MM.1S (cell line): ENCODE measurements at regions not wholly inside any gene's neighbourhood (a gene's known extent, or its start where the extent isn't known, plus 50 kb on each side); places are given as distances from the start of the nearest gene placed in this dataset.

Experiments
- DNase-seq: peaks from one replicate; pipeline ENCODE4 v3.0.0-alpha.2; 2015
- H2AFZ ChIP-seq: fragments of 300-600 bp; sonication (generic); 2 replicates; pipeline ENCODE4 v1.6.0; 2016; ENCODE audit warnings: antibody characterized with exemption, low read length
- H3F3A ChIP-seq: fragments of 300-600 bp; sonication (generic); 2 replicates; pipeline ENCODE4 v1.6.1; 2016; ENCODE audit warnings: mild to moderate bottlenecking, antibody characterized with exemption, low read length, moderate library complexity, mixed read lengths; ENCODE audit not compliant: insufficient read depth
- H3K27ac ChIP-seq: fragments of 300-600 bp; sonication (generic); 2 replicates; pipeline ENCODE4 v1.5.1; 2016; ENCODE audit warnings: mild to moderate bottlenecking, low read length
- H3K27me3 ChIP-seq: fragments of 300-600 bp; sonication (generic); replicated peaks from 2 replicates; pipeline ENCODE4 v1.6.0; 2016; ENCODE audit warnings: low read length; ENCODE audit not compliant: insufficient read depth
- H3K36me3 ChIP-seq: fragments of 300-600 bp; sonication (generic); replicated peaks from 2 replicates; pipeline ENCODE4 v1.6.1; 2016; ENCODE audit warnings: mild to moderate bottlenecking, low read length, mixed read lengths; ENCODE audit not compliant: insufficient read depth
- H3K4me1 ChIP-seq: fragments of 300-600 bp; sonication (generic); 2 replicates; pipeline ENCODE4 v1.6.1; 2016; ENCODE audit warnings: low read length, mixed read lengths
- H3K4me2 ChIP-seq: fragments of 300-600 bp; sonication (generic); 2 replicates; pipeline ENCODE4 v1.6.0; 2016; ENCODE audit warnings: low read depth, low read length
- H3K4me3 ChIP-seq: fragments of 300-600 bp; sonication (generic); 2 replicates; pipeline ENCODE4 v1.5.1; 2016; ENCODE audit warnings: low read length, mixed read lengths
- H3K79me2 ChIP-seq: fragments of 300-600 bp; sonication (generic); 2 replicates; pipeline ENCODE4 v1.6.1; 2016; ENCODE audit warnings: mixed run types, low read length, mixed read lengths
- H3K9ac ChIP-seq: fragments of 300-600 bp; sonication (generic); 2 replicates; pipeline ENCODE4 v1.6.1; 2016; ENCODE audit warnings: low read length, mixed read lengths
- H3K9me2 ChIP-seq: fragments of 300-600 bp; sonication (generic); replicated peaks from 2 replicates; pipeline ENCODE4 v1.6.1; 2016; ENCODE audit warnings: mild to moderate bottlenecking, low read length, mixed read lengths; ENCODE audit not compliant: insufficient read depth
- H3K9me3 ChIP-seq: fragments of 300-600 bp; sonication (generic); replicated peaks from 2 replicates; pipeline ENCODE4 v1.6.1; 2016; ENCODE audit warnings: mild to moderate bottlenecking, low read length, mixed read lengths; ENCODE audit not compliant: insufficient read depth
- H4K20me1 ChIP-seq: fragments of 300-600 bp; sonication (generic); 2 replicates; pipeline ENCODE4 v1.6.1; 2016; ENCODE audit warnings: mild to moderate bottlenecking, low read length, moderate library complexity, mixed read lengths; ENCODE audit not compliant: insufficient read depth
- EZH2 ChIP-seq: fragments of 300-600 bp; sonication (generic); optimal IDR thresholded peaks from 2 replicates; pipeline ENCODE3; 2017; ENCODE audit warnings: low read depth, mild to moderate bottlenecking, antibody characterized with exemption, low read length, mixed read lengths
- EZH2phosphoT487 ChIP-seq: fragments of 300-600 bp; sonication (generic); IDR thresholded peaks from 2 replicates; pipeline ENCODE4 v1.6.1; 2018; ENCODE audit warnings: antibody characterized with exemption, low read length
- TF ChIP-seq, protein P1 (sequence below): fragments of 300-600 bp; sonication (generic); IDR thresholded peaks from 2 replicates; pipeline ENCODE4 v1.5.1; 2016; ENCODE audit warnings: antibody characterized with exemption, low read length, mixed read lengths

DNA sequence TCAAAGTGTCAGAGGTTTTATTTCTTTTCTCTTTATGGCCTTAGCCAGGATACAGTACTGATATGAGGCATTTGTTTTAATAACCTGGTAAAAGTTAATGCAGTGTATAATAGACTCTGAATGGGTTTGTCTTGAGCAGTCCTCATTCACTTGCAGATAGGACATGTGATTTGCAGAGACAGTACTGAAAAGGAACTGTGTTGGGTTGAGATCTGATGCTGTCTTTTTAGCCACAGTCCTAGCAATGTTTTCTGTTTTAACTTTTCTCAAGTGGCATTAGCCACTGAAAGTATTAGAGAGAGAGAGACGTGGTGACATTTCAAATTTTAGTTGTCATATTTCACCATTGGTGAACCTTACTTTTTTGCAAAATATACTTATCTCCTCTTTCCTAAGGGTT is 547.2 kb upstream of the MAN1A1 start:
- Histone ChIP-seq H3K79me2 (no peaks in the 10 kb centered on the region), H3K4me2 (no peak overlapping the region), H3K4me1 (no peaks in the 10 kb centered on the region), H3K9me2 (no peaks in the 10 kb centered on the region), H4K20me1 (no peaks in the 10 kb centered on the region), H3F3A (no peaks in the 10 kb centered on the region), H2AFZ (no peak overlapping the region), H3K36me3 (no peaks in the 10 kb centered on the region), H3K4me3 (no peak overlapping the region), H3K9me3 (no peaks in the 10 kb centered on the region), H3K27me3 (no peaks in the 10 kb centered on the region), H3K27ac (no peak overlapping the region), H3K9ac (no peak overlapping the region)
- DNase-seq: no peak
- TF ChIP-seq, protein P1, sequence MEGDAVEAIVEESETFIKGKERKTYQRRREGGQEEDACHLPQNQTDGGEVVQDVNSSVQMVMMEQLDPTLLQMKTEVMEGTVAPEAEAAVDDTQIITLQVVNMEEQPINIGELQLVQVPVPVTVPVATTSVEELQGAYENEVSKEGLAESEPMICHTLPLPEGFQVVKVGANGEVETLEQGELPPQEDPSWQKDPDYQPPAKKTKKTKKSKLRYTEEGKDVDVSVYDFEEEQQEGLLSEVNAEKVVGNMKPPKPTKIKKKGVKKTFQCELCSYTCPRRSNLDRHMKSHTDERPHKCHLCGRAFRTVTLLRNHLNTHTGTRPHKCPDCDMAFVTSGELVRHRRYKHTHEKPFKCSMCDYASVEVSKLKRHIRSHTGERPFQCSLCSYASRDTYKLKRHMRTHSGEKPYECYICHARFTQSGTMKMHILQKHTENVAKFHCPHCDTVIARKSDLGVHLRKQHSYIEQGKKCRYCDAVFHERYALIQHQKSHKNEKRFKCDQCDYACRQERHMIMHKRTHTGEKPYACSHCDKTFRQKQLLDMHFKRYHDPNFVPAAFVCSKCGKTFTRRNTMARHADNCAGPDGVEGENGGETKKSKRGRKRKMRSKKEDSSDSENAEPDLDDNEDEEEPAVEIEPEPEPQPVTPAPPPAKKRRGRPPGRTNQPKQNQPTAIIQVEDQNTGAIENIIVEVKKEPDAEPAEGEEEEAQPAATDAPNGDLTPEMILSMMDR: no peak
- no peak for TF ChIP-seq EZH2
- TF ChIP-seq EZH2phosphoT487: no peak

DNA sequence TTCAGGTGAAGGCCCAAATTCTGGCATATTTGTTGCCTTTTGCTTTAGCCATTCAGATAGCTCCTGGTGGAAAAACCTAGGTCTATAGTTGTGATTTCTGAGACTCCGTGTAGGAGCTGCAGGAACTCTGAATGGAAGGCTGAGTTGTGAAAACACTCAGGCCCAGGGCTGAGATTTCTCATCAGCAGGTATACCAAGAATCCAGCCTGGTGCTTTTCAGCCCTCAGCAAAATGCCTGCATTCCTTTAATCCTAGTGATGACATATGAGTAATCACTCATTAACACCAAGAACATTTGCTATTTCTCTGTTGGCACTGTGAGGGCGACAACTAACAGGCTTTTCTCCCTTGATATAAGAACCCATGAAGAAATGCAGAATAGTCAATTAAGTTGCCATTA is 546.1 kb upstream of the MAN1A1 start:
- Histone ChIP-seq H3K4me2 (no peak overlapping the region), H4K20me1 (no peaks in the 10 kb centered on the region), H3K4me1 (no peaks in the 10 kb centered on the region), H2AFZ (no peak overlapping the region), H3F3A (no peaks in the 10 kb centered on the region), H3K9me2 (no peaks in the 10 kb centered on the region), H3K4me3 (no peak overlapping the region), H3K27ac (no peak overlapping the region), H3K9me3 (no peaks in the 10 kb centered on the region), H3K9ac (no peak overlapping the region), H3K36me3 (no peaks in the 10 kb centered on the region), H3K27me3 (no peaks in the 10 kb centered on the region), H3K79me2 (no peaks in the 10 kb centered on the region)
- no peak for DNase-seq
- TF ChIP-seq EZH2 (no peak), EZH2phosphoT487 (no peak)
- TF ChIP-seq, protein P1: no peak

DNA sequence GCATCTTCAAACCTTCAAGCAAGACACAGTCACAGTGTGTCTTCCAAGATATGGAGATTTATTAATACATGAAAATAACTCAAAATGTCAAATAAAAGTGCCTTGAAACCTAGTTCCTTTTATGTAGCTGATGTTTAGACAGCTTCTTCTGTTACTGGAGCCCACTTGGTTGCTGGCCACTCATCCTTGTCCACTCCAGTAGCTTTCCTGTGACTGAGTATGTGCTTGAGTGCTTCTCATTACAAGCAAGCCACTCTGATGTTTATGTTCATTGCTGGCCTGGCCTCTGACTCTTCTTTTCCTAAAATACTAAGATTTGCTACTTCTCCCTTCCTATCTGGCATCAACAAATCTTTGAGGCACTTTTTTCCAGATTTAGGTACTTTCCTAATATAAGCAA is 545.2 kb upstream of the MAN1A1 start:
- H3F3A ChIP-seq: no peaks in the 10 kb centered on the region
- H4K20me1 ChIP-seq: no peaks in the 10 kb centered on the region
- no peak overlapping the region for H2AFZ ChIP-seq
- H3K9me2 ChIP-seq: no peaks in the 10 kb centered on the region
- no peak for DNase-seq
- no peak overlapping the region for H3K4me2 ChIP-seq
- no peaks in the 10 kb centered on the region for H3K4me1 ChIP-seq
- no peak overlapping the region for H3K27ac ChIP-seq
- no peaks in the 10 kb centered on the region for H3K79me2 ChIP-seq
- H3K9me3 ChIP-seq: no peaks in the 10 kb centered on the region
- no peak overlapping the region for H3K4me3 ChIP-seq
- no peaks in the 10 kb centered on the region for H3K27me3 ChIP-seq
- TF ChIP-seq EZH2phosphoT487 (no peak), EZH2 (no peak)
- TF ChIP-seq, protein P1: no peak
- no peak overlapping the region for H3K9ac ChIP-seq
- H3K36me3 ChIP-seq: no peaks in the 10 kb centered on the region
